Cardiac fibroblast (primary cell): ENCODE measurements at regions not wholly inside any gene's neighbourhood (a gene's known extent, or its start where the extent isn't known, plus 50 kb on each side); places are given as distances from the start of the nearest gene placed in this dataset.

ENCODE experiments used
- DNase-seq, 2 donors: peaks; one replicate each; pipeline versions ENCODE4 v3.0.0 to v3.0.0-alpha.2; 2010; ENCODE audit warnings: low read depth in 2 of 2
- H3K4me3 ChIP-seq, 2 donors: replicated peaks in 1 of 2; 1 replicate in 1 of 2; 2 replicates in 1 of 2; pipeline ENCODE4 v1.5.1; 2011; ENCODE audit warnings: low read depth in 2 of 2, low read length in 2 of 2, mild to moderate bottlenecking in 2 of 2, moderate library complexity in 1 of 2
- TF ChIP-seq, protein P1 (sequence below): IDR thresholded peaks from one replicate; pipeline ENCODE4 v1.5.1; 2011; ENCODE audit warnings: low read depth, mild to moderate bottlenecking, low read length, inconsistent platforms

DNA sequence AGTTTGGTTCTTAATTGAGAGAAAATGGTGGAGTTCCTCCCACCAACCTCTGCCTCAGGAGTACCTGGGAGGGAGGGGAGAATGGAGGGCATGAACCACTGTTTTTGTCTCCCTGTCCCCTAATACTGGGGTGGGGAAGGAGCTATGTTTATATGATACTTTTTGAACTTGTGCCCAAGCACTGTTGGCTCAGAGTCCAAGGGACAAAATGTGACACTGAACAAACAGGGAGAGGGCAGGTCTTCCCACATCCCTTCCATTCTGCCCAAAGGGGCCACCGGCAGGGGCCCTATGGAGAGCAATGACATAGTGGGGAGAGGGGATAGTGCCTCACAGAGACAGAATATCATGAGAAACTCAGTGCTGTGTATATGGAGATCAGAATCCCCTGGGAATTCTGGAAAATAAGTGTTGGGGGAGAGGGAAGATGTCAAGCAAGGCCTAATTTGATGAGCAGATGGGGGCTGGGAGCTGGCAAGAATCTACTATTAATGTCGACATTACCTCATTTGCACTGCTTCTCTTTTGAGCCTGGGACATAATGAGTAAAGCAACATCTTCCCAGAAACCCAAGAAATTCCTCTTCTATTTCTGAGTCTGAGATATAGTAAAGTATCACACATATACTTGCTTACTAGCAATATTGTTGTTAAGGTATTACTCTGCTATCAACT is 180.6 kb downstream of the CYP26A1 start:
- TF ChIP-seq, protein P1, sequence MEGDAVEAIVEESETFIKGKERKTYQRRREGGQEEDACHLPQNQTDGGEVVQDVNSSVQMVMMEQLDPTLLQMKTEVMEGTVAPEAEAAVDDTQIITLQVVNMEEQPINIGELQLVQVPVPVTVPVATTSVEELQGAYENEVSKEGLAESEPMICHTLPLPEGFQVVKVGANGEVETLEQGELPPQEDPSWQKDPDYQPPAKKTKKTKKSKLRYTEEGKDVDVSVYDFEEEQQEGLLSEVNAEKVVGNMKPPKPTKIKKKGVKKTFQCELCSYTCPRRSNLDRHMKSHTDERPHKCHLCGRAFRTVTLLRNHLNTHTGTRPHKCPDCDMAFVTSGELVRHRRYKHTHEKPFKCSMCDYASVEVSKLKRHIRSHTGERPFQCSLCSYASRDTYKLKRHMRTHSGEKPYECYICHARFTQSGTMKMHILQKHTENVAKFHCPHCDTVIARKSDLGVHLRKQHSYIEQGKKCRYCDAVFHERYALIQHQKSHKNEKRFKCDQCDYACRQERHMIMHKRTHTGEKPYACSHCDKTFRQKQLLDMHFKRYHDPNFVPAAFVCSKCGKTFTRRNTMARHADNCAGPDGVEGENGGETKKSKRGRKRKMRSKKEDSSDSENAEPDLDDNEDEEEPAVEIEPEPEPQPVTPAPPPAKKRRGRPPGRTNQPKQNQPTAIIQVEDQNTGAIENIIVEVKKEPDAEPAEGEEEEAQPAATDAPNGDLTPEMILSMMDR: no peak
- DNase-seq: no peak

DNA sequence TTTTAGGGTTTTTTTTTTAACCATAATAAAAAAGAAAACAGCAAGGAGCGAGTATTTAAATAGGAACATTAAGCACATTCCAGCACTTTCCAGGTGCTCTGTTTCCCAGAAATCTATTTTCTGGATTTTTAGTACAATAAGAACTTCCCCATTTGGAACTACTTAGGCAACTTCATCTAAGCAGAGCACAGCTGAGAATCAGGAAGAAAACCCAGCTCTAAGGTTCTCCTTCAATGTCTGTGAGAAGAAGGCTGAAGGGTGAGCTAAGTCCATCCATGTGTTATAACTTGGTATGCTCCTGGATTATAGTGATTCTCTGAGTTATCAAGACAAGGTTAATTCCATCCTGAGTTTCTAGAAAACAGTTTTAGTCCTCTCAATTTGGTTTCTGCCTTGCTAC is 181.9 kb downstream of the CYP26A1 start:
- no peak overlapping the region for H3K4me3 ChIP-seq
- no peak for DNase-seq
- TF ChIP-seq, protein P1: no peak

More for the DNA sequence above, 180.6 kb downstream of the CYP26A1 start:
- no peak overlapping the region for H3K4me3 ChIP-seq
